Endothelial cell of umbilical vein (primary cell): ENCODE measurements at regions not wholly inside any gene's neighbourhood (a gene's known extent, or its start where the extent isn't known, plus 50 kb on each side); places are given as distances from the start of the nearest gene placed in this dataset.

Source experiments
- BruUV-seq: library from RNA; stranded (reverse); fragments of 400-500 nt; replicated peaks from 2 replicates; lab custom pipeline; 2021; lab: Mats Ljungman, UMichigan
- CTCF ChIA-PET: fragments of 300-600, 350-600 bp; sonication (Branson Sonifier 250); formaldehyde crosslinking; loops from one replicate; lab custom pipeline; 2021; ENCODE audit warnings: antibody characterized with exemption, inconsistent platforms; lab: Charles Lee
- POLR2A ChIA-PET: fragments of 300-600, 350-600 bp; sonication (Branson Sonifier 250); formaldehyde crosslinking; loops from one replicate; lab custom pipeline; 2021; ENCODE audit warnings: antibody characterized with exemption, inconsistent platforms; lab: Charles Lee
- DNase-seq: peaks from one replicate; pipeline ENCODE4 v3.0.0-alpha.2; 2011; ENCODE audit warnings: low read depth, low spot score
- FAIRE-seq: peaks from 2 replicates; lab custom pipeline; 2011; peaks lifted over from hg19 to GRCh38; lab: Jason Lieb, UNC
- H2AFZ ChIP-seq: 2 replicates; pipeline ENCODE4 v1.6.0; 2012; ENCODE audit warnings: low read depth, low read length, control low read depth, inconsistent platforms
- H3K27ac ChIP-seq: 2 replicates; pipeline ENCODE4 v1.5.1; 2011; ENCODE audit warnings: low read depth, mild to moderate bottlenecking, control low read depth, low read length, moderate library complexity; ENCODE audit not compliant: insufficient read depth
- H3K27me3 ChIP-seq, 2 experiments: 2 replicates each; pipeline versions ENCODE4 v1.6.0 to v1.6.1; 2011; ENCODE audit warnings: low read length in 2 of 2, mixed read lengths in 1 of 2; ENCODE audit not compliant: control insufficient read depth in 2 of 2, insufficient read depth in 2 of 2
- H3K36me3 ChIP-seq, 2 experiments: 2 replicates in 1 of 2; 3 replicates in 1 of 2; pipeline ENCODE4 v1.5.1; 2011; ENCODE audit warnings: low read length in 2 of 2, mild to moderate bottlenecking in 1 of 2, moderate library complexity in 1 of 2; ENCODE audit not compliant: control insufficient read depth in 2 of 2, insufficient read depth in 2 of 2; ENCODE audit errors: extremely low read depth in 1 of 2
- H3K4me1 ChIP-seq: 3 replicates; pipeline ENCODE4 v1.5.1; 2011; ENCODE audit warnings: mild to moderate bottlenecking, low read length; ENCODE audit not compliant: control insufficient read depth, insufficient read depth; ENCODE audit errors: extremely low read depth
- H3K4me2 ChIP-seq: 2 replicates; pipeline ENCODE4 v1.6.1; 2011; ENCODE audit warnings: low read length, control low read depth, mixed read lengths; ENCODE audit not compliant: insufficient read depth
- H3K4me3 ChIP-seq, 3 experiments: fragments of 200-600 bp in 1 of 3; sonication (generic), shearing (Covaris generic) in 1 of 3; replicated peaks in 1 of 3; 2 replicates each; pipeline ENCODE4 v1.5.1; 2011 to 2016; ENCODE audit warnings: control low read depth in 3 of 3, low read length in 3 of 3, mild to moderate bottlenecking in 2 of 3, inconsistent platforms in 1 of 3, low read depth in 1 of 3, moderate library complexity in 1 of 3; ENCODE audit not compliant: insufficient read depth in 1 of 3
- H3K79me2 ChIP-seq: 2 replicates; pipeline ENCODE4 v1.6.0; 2012; ENCODE audit warnings: low read length, inconsistent platforms; ENCODE audit not compliant: control insufficient read depth, insufficient read depth
- H3K9ac ChIP-seq: replicated peaks from 2 replicates; pipeline ENCODE3; 2011; ENCODE audit warnings: low read length, control low read depth; ENCODE audit not compliant: insufficient read depth; ENCODE audit errors: extremely low read depth
- H3K9me1 ChIP-seq: replicated peaks from 3 replicates; pipeline ENCODE4 v1.6.0; 2011; ENCODE audit warnings: mild to moderate bottlenecking, low read length; ENCODE audit not compliant: control insufficient read depth, insufficient read depth; ENCODE audit errors: extremely low read depth
- H3K9me3 ChIP-seq: replicated peaks from 2 replicates; pipeline ENCODE4 v1.5.1; 2012; ENCODE audit warnings: low read length, inconsistent platforms; ENCODE audit not compliant: control insufficient read depth, insufficient read depth
- H4K20me1 ChIP-seq: replicated peaks from 2 replicates; pipeline ENCODE3; 2011; ENCODE audit warnings: mild to moderate bottlenecking, low read length; ENCODE audit not compliant: control insufficient read depth, insufficient read depth; ENCODE audit errors: extremely low read depth
- EZH2 ChIP-seq: IDR thresholded peaks from 2 replicates; pipeline ENCODE4 v1.6.1; 2012; ENCODE audit warnings: borderline replicate concordance, low read depth, mild to moderate bottlenecking, moderate library complexity, low read length, inconsistent platforms; ENCODE audit not compliant: severe bottlenecking
- FOS ChIP-seq: IDR thresholded peaks from 2 replicates; pipeline ENCODE4 v1.6.1; 2011; ENCODE audit warnings: mild to moderate bottlenecking, low read length, moderate library complexity, borderline replicate concordance; ENCODE audit not compliant: insufficient read depth
- GATA2 ChIP-seq: IDR thresholded peaks from 2 replicates; pipeline ENCODE4 v1.7.0; 2011; ENCODE audit warnings: low read depth, mild to moderate bottlenecking, moderate library complexity, mixed read lengths, low read length; ENCODE audit not compliant: insufficient read length, insufficient read depth
- JUN ChIP-seq: IDR thresholded peaks from 2 replicates; pipeline ENCODE4 v1.6.1; 2011; ENCODE audit warnings: borderline replicate concordance, low read depth; ENCODE audit not compliant: insufficient read length, insufficient read depth
- MAX ChIP-seq: IDR thresholded peaks from 2 replicates; pipeline ENCODE4 v1.6.1; 2011; ENCODE audit not compliant: insufficient read depth, insufficient read length
- MYC ChIP-seq: IDR thresholded peaks from one replicate; pipeline ENCODE4 v1.6.1; 2011; ENCODE audit warnings: mild to moderate bottlenecking, low read depth, low read length
- POLR2A ChIP-seq: IDR thresholded peaks from 2 replicates; pipeline ENCODE4 v1.6.1; 2012; ENCODE audit warnings: low read depth, mild to moderate bottlenecking, control low read depth, low read length
- POLR2AphosphoS5 ChIP-seq: IDR thresholded peaks from 2 replicates; pipeline ENCODE4 v1.6.1; 2012; ENCODE audit warnings: low read depth, mild to moderate bottlenecking, control low read depth, low read length, moderate library complexity; ENCODE audit not compliant: insufficient read depth
- dilution Hi-C: fragments of 300-500 bp; cut with MboI; formaldehyde crosslinking; loops from one replicate; pipeline ENCODE4 v1.15.0; 2019; ENCODE audit warnings: low sequenced_read_pairs; ENCODE audit not compliant: extremely low pct_ligation_motif_present
- intact Hi-C: fragments of 100-400 bp; cut with micrococcal nuclease; formaldehyde crosslinking; loops from one replicate; pipeline ENCODE4 v1.10.0; 2022
- TF ChIP-seq, protein P1 (sequence below), 2 donors: IDR thresholded peaks; 1 replicate in 1 of 2; 2 replicates in 1 of 2; pipeline ENCODE4 v1.5.1; 2011; ENCODE audit warnings: low read length in 2 of 2, mild to moderate bottlenecking in 2 of 2, moderate library complexity in 2 of 2, control low read depth in 1 of 2, inconsistent platforms in 1 of 2, low read depth in 1 of 2; ENCODE audit not compliant: insufficient read depth in 1 of 2; ENCODE audit errors: extremely low read depth in 1 of 2

DNA sequence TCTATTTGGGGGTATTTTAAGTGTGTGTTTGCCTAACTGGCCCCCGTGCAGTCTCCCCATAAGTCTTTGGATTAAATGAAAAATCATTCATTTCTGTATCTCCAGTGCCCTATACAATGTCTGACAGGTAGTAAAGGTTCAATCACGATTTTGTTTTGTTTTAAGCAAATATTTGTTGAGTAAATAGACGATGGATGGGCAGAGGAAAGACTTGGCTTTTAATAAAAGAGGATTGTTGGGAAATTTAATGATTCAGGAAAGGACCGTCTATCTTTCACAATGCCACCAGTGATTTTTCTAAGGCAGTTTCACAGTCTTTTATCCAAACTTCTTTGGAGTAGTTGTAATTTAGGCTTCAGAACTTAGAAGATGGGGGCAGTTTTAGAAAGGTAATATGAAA lies 636.6 kb upstream of the GOT2 start:
- Histone ChIP-seq H3K27me3 (peaks cover 0 to 3% of the 10 kb centered on the region in 2 experiments), H3K9ac (no peak overlapping the region), H3K9me1 (no peaks in the 10 kb centered on the region), H2AFZ (no peak overlapping the region), H3K27ac (no peak overlapping the region), H3K4me3 (no peak overlapping the region), H3K36me3 (no peaks in the 10 kb centered on the region), H3K79me2 (no peaks in the 10 kb centered on the region), H3K4me1 (no peaks in the 10 kb centered on the region), H3K4me2 (no peak overlapping the region), H3K9me3 (no peaks in the 10 kb centered on the region), H4K20me1 (no peaks in the 10 kb centered on the region)
- no peak for DNase-seq
- CTCF ChIA-PET, result no interaction called here
- no TSS peak for BruUV-seq
- FAIRE-seq, result no peak
- POLR2A ChIA-PET, result no interaction called here
- no peak for TF ChIP-seq JUN
- intact Hi-C loops (no loop called here), dilution Hi-C loops (no loop called here)

DNA sequence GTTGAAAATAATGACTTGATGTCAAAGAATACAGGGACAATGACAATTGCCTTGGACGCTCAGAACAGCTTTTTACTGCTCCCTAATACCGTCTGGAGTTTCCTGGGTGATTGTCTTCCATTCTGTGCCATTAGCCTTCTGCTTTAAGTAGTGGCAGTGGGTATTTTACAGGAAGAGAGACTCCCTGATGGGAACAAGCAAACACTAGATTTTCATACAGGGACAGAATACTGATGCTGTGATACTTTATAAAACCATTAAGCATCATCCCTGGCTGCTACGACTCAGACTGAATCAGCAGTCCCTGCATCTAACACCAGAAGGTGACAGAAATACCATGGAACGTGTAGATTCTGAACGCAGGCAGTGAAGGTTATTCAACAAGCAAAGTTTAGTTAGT lies 635.4 kb upstream of the GOT2 start:
- H3K27me3 ChIP-seq, result peaks cover 0 to 3% of the 10 kb centered on the region in 2 experiments
- no peaks in the 10 kb centered on the region for H3K9me3 ChIP-seq
- no peak overlapping the region for H3K27ac ChIP-seq
- H3K4me2 ChIP-seq, result no peak overlapping the region
- FAIRE-seq, result no peak
- H3K4me1 ChIP-seq, result no peaks in the 10 kb centered on the region
- CTCF ChIA-PET, result no interaction called here
- BruUV-seq, result no TSS peak
- no peaks in the 10 kb centered on the region for H3K79me2 ChIP-seq
- dilution Hi-C loops (no loop called here), intact Hi-C loops (no loop called here)
- H3K9ac ChIP-seq, result no peak overlapping the region
- H3K4me3 ChIP-seq, result no peak overlapping the region
- DNase-seq, result no peak
- no peak overlapping the region for H2AFZ ChIP-seq
- H3K9me1 ChIP-seq, result no peaks in the 10 kb centered on the region
- H3K36me3 ChIP-seq, result no peaks in the 10 kb centered on the region
- TF ChIP-seq, protein P1, sequence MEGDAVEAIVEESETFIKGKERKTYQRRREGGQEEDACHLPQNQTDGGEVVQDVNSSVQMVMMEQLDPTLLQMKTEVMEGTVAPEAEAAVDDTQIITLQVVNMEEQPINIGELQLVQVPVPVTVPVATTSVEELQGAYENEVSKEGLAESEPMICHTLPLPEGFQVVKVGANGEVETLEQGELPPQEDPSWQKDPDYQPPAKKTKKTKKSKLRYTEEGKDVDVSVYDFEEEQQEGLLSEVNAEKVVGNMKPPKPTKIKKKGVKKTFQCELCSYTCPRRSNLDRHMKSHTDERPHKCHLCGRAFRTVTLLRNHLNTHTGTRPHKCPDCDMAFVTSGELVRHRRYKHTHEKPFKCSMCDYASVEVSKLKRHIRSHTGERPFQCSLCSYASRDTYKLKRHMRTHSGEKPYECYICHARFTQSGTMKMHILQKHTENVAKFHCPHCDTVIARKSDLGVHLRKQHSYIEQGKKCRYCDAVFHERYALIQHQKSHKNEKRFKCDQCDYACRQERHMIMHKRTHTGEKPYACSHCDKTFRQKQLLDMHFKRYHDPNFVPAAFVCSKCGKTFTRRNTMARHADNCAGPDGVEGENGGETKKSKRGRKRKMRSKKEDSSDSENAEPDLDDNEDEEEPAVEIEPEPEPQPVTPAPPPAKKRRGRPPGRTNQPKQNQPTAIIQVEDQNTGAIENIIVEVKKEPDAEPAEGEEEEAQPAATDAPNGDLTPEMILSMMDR (IDR thresholded peaks at IDR 0.05; ENCODE audit: extremely low read depth in 1 of 2, insufficient read depth in 1 of 2, low read depth in 1 of 2, low read length in 2 of 2), result no peak
- TF ChIP-seq EZH2 (no peak), FOS (no peak), MAX (no peak), MYC (no peak), POLR2AphosphoS5 (no peak), JUN (no peak), POLR2A (no peak), GATA2 (no peak)
- POLR2A ChIA-PET, result no interaction called here
- H4K20me1 ChIP-seq, result no peaks in the 10 kb centered on the region
